IgD-negative memory B cell (primary cell): ENCODE measurements at regions not wholly inside any gene's neighbourhood (a gene's known extent, or its start where the extent isn't known, plus 50 kb on each side); places are given as distances from the start of the nearest gene placed in this dataset.
"Not testable (repeated sequence)": the region's sequence is repeated elsewhere in the genome, so short reads cannot be mapped to it uniquely, and the experiment has no call there.

ENCODE experiments used
- H3K27ac Mint-ChIP-seq, 3 donors: one replicate each; pipeline ENCODE4 v1.8.0; 2020 to 2022; ENCODE audit warnings: mild to moderate bottlenecking in 3 of 3, mixed read lengths in 3 of 3, moderate library complexity in 1 of 3
- H3K27me3 Mint-ChIP-seq: one replicate; pipeline ENCODE4 v1.8.0; 2021; ENCODE audit warnings: mixed read lengths
- H3K36me3 Mint-ChIP-seq: one replicate; pipeline ENCODE4 v1.8.0; 2020; ENCODE audit warnings: mild to moderate bottlenecking, mixed read lengths
- H3K4me1 Mint-ChIP-seq, 3 donors: one replicate each; pipeline ENCODE4 v1.8.0; 2020 to 2022; ENCODE audit warnings: mixed read lengths in 3 of 3, mild to moderate bottlenecking in 1 of 3
- H3K4me3 Mint-ChIP-seq, 4 donors: one replicate each; pipeline ENCODE4 v1.8.0; 2020 to 2022; ENCODE audit warnings: mild to moderate bottlenecking in 4 of 4, mixed read lengths in 4 of 4, moderate library complexity in 3 of 4
- H3K9me3 Mint-ChIP-seq, 3 donors: one replicate each; pipeline ENCODE4 v1.8.0; 2020 to 2021; ENCODE audit warnings: mixed read lengths in 3 of 3, mild to moderate bottlenecking in 1 of 3

DNA sequence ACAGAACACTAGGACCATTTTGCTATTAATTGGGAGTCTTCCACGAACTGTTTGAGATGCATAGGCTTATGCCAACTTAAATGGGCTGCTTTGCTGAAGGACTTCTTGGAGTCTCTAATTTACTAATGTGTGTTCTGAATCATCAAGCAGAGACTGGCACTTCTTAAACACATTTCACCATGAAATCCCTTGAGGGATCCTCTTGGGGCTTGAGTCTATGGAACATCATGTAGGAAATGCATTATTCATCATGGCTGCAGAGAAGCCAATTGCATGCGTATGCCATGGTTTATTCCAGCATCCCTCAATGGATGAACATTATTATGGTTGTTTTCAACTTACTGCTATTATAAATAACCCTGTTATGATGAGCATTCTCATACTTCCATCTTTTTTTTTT lies 73.4 kb downstream of the FGD2 start:
- H3K9me3 Mint-ChIP-seq = no peaks in the 10 kb centered on the region
- H3K4me1 Mint-ChIP-seq = no peaks in the 10 kb centered on the region
- no peaks in the 10 kb centered on the region for H3K27me3 Mint-ChIP-seq
- no peak overlapping the region for H3K27ac Mint-ChIP-seq
- H3K36me3 Mint-ChIP-seq = no peaks in the 10 kb centered on the region
- no peak overlapping the region for H3K4me3 Mint-ChIP-seq

GRCh38 chr6:37081042-37081607 lies 75.7 kb downstream of the FGD2 start:
- H3K9me3 Mint-ChIP-seq = no peaks in the 10 kb centered on the region
- no peaks in the 10 kb centered on the region for H3K4me1 Mint-ChIP-seq
- H3K36me3 Mint-ChIP-seq = no peaks in the 10 kb centered on the region
- H3K27ac Mint-ChIP-seq = no peak overlapping the region
- H3K27me3 Mint-ChIP-seq = no peaks in the 10 kb centered on the region
- no peak overlapping the region for H3K4me3 Mint-ChIP-seq

DNA sequence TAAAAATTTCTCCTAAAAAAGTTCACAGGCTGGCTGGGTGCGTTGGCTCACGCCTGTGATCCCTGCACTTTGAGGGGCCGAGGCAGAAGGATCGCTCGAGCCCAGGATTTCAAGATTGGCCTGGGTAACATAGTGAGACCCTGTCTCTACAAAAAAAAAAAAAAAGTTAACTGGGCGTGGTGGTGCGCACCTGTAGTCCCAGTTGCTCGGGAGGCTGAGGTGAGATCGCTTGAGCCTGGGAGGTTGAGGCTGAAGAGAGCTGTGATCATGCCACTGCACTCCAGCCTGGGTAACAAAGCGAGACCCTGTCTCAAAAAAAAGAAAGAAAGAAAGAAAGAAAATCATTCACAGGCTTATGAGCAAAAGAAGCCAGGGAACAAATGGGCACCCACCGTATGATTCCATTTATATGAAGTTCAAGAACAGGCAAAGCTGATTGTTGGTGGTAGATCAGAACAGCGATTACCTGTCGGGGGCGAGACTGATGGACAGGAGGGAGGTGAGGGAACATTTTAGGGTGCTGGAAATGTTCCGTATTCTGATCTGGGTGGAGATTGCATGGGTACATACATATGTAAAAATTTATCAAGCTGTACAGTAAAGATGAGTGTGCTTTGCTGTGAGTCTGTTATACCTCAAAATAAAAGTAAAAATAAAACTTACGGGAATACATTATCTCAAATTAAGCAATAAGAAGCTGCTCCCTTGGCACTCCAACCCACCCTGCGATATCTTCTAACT lies 77.1 kb downstream of the FGD2 start:
- Mint-ChIP-seq H3K36me3 (no peaks in the 10 kb centered on the region), H3K27ac (no peak overlapping the region), H3K4me1 (no peaks in the 10 kb centered on the region), H3K27me3 (no peaks in the 10 kb centered on the region), H3K4me3 (no peak overlapping the region), H3K9me3 (no peaks in the 10 kb centered on the region)

GRCh38 chr6:37083243-37084138 lies 78.0 kb downstream of the FGD2 start:
- H3K36me3 Mint-ChIP-seq = no peaks in the 10 kb centered on the region
- H3K27ac Mint-ChIP-seq = no peak overlapping the region
- no peaks in the 10 kb centered on the region for H3K27me3 Mint-ChIP-seq
- H3K4me1 Mint-ChIP-seq = no peaks in the 10 kb centered on the region
- no peak overlapping the region for H3K4me3 Mint-ChIP-seq
- no peaks in the 10 kb centered on the region for H3K9me3 Mint-ChIP-seq

DNA sequence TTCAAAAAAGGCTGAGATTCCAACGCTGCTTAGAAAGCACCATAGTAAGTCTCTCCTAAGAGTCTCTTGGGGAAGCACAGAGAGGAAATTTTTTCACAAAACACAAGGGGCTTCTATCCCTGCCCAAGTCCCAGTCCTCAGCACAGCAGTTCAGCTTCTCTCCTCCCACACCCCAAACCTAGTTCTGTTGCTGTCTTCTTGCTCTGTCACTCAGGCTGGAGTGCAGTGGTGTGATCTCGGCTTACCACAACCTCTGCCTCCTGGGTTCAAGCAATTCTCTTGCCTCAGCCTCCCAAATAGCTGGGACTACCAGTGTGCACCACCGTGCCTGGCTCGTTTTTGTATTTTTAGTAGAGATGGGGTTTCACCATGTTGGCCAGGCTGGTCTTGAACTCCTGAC lies 79.2 kb downstream of the FGD2 start:
- H3K9me3 Mint-ChIP-seq, H3K27ac Mint-ChIP-seq, H3K36me3 Mint-ChIP-seq, H3K4me3 Mint-ChIP-seq, H3K4me1 Mint-ChIP-seq, H3K27me3 Mint-ChIP-seq: not testable (repeated sequence)

- Mint-ChIP-seq H3K9me3 (no peaks in the 10 kb centered on the region), H3K36me3 (no peaks in the 10 kb centered on the region), H3K27me3 (no peaks in the 10 kb centered on the region), H3K27ac (peak overlapping the region in 1 of 3 donors; percentile 36), H3K4me3 (no peak overlapping the region), H3K4me1 (no peaks in the 10 kb centered on the region)
These were observed 79.7 kb downstream of the FGD2 start for GRCh38 chr6:37085198-37085597.

DNA sequence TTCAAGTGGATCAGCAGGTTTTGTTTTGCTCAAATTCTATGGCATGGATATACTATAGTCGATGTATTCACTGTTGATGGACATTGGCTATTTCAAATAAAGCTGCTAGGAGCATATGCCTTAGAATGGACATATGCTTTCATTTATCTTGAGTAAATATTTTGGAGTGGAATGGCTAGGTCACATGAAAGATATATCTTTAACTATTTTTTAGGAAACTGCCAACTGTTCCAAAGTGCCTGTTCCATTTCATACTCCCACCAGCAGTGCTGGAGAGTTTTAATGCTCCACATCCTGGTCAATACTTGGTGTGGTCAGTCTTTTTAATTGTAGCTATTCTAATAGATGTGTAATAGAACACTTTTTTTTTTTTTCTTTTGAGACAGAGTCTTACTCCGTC lies 81.1 kb upstream of the PIM1 start:
- no peak overlapping the region for H3K27ac Mint-ChIP-seq
- H3K4me1 Mint-ChIP-seq = no peaks in the 10 kb centered on the region
- no peaks in the 10 kb centered on the region for H3K9me3 Mint-ChIP-seq
- H3K4me3 Mint-ChIP-seq = no peak overlapping the region
- no peaks in the 10 kb centered on the region for H3K36me3 Mint-ChIP-seq
- H3K27me3 Mint-ChIP-seq = no peaks in the 10 kb centered on the region

DNA sequence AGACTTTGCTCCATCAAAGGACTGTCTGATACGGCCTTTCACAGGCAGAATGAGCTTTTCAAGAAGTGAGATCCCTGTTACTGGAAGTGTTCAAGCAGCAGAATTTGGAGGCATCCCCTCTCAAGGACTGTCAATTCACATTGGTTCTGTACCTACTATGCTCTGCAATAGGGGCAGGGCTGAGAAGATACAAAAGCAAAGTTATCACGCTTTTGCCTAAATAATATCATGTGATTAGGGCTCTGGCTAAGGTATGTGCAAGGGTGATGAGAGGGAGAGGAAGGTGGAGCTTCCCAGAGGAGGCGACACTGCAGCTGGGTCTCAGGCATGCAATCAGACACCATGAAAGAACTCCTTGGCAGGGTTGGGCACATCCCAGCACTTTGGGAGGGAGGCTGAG lies 80.2 kb upstream of the PIM1 start:
- Mint-ChIP-seq H3K27me3 (no peaks in the 10 kb centered on the region), H3K4me1 (no peaks in the 10 kb centered on the region), H3K36me3 (no peaks in the 10 kb centered on the region), H3K27ac (no peak overlapping the region), H3K4me3 (no peak overlapping the region), H3K9me3 (no peaks in the 10 kb centered on the region)

DNA sequence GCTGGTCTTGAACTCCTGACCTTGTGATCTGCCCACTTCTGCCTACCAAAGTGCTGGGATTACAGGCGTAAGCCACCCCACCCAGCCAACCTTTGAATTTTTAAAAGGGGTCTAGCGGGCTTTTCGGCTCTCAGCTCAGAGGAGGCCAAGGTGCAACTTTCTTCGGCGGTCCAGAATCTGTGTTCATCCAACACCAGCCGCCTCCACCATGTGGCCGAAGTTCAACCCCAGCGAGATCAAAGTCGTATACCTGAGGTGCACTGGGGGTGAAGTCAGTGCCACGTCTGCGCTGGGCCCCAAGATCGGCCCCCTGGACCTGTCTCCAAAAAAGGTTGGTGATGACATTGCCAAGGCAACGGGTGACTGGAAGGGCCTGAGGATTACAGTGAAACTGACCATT lies 78.8 kb upstream of the PIM1 start:
- not testable (repeated sequence) for H3K27ac Mint-ChIP-seq, H3K4me1 Mint-ChIP-seq, H3K9me3 Mint-ChIP-seq, H3K27me3 Mint-ChIP-seq, H3K4me3 Mint-ChIP-seq, H3K36me3 Mint-ChIP-seq

DNA sequence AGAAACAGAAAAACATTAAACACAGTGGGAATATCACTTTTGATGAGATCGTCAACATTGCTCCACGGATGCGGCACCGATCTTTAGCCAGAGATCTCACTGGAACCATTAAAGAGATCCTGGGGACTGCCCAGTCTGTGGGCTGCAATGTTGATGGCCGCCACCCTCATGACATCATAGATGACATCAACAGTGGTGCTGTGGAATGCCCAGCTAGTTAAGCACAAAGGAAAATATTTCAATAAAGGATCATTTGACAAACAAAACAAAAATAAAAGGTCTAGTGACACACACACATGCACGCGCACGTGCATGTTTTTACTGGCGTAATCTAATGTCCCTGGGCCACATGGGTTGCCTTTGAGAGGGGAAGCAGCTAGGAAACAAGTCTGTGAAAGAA lies 78.4 kb upstream of the PIM1 start:
- H3K27ac Mint-ChIP-seq, H3K27me3 Mint-ChIP-seq, H3K9me3 Mint-ChIP-seq, H3K4me1 Mint-ChIP-seq, H3K4me3 Mint-ChIP-seq, H3K36me3 Mint-ChIP-seq: not testable (repeated sequence)

DNA sequence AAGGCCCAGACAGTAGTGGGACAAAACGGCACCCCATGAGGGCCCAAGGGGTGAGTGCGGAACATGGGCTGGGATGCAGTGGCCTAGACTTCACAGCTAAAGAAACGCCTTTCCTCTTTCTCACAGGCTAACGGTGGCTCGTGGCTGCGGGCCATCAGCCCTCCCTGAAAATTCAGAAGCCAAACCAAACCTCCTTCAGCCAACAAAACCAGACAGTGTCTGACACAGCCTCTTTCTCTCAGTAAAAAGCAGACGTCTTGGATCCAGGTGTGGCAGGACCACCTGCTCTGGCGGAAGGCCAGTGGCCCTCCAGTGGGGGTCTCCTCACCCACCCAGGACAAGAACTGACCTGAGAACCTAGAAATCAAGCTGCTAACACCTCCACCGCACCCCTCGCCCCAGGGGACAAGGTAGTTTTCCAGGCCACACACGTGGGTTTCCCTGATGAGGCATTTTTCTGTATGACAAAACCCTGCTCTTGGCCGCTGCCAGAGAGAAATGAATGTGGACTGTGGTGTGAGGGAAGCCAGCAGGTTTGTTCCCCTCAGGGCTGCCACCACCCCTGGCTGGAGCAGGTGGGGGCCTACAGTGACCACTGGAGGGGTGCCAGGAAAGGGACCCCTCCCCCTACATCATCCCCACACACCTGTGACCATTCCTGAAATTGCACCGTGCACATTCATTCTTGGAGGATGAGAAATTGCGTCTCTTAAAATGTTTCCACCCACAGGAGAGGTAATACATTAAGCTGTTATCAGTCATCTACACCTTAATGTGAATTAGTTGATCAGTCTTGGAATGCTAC lies 76.8 kb upstream of the PIM1 start:
- no peaks in the 10 kb centered on the region for H3K4me1 Mint-ChIP-seq
- H3K27ac Mint-ChIP-seq = no peak overlapping the region
- H3K36me3 Mint-ChIP-seq = no peaks in the 10 kb centered on the region
- H3K4me3 Mint-ChIP-seq = no peak overlapping the region
- H3K9me3 Mint-ChIP-seq = no peaks in the 10 kb centered on the region
- no peaks in the 10 kb centered on the region for H3K27me3 Mint-ChIP-seq

- Mint-ChIP-seq H3K4me3 (no peak overlapping the region), H3K27ac (peak overlapping the region in 1 of 3 donors; percentile 23), H3K9me3 (no peaks in the 10 kb centered on the region), H3K36me3 (no peaks in the 10 kb centered on the region), H3K4me1 (peaks cover 0 to 3% (median 2%) of the 10 kb centered on the region in 3 donors), H3K27me3 (no peaks in the 10 kb centered on the region)
These were observed 76.3 kb upstream of the PIM1 start for GRCh38 chr6:37093728-37094069.

- Mint-ChIP-seq H3K4me1 (peaks cover 5 to 7% (median 6%) of the 10 kb centered on the region in 3 donors), H3K27ac (peak overlapping the region in 1 of 3 donors; percentile 18), H3K9me3 (no peaks in the 10 kb centered on the region), H3K36me3 (peaks cover 1% of the 10 kb centered on the region), H3K27me3 (no peaks in the 10 kb centered on the region), H3K4me3 (no peak overlapping the region)
These were observed 74.0 kb upstream of the PIM1 start for GRCh38 chr6:37095997-37096396.

DNA sequence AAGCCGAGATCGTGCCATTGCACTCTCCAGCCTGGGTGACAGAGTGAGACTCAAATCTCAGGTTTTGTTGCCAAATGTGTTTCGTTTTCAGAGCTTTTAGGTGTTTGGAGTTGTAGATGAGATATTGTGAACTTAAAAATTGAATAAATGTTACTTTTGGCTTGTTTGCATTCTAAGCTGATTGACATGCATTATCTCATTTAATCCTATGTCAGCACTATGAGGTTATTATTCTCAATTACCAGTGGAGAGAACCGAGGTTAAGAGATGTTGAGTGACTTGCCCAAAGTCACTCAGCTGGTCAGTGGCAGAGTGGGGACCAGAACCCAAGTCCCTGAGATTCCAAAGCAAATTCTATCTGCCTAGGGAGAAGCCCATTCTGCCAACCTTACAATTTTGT lies 72.6 kb upstream of the PIM1 start:
- Mint-ChIP-seq H3K4me3 (no peak overlapping the region), H3K36me3 (peaks cover 3% of the 10 kb centered on the region), H3K27me3 (no peaks in the 10 kb centered on the region), H3K4me1 (peaks cover 16 to 18% (median 18%) of the 10 kb centered on the region in 3 donors), H3K27ac (peak overlapping the region in 1 of 3 donors; percentile 45), H3K9me3 (no peaks in the 10 kb centered on the region)

DNA sequence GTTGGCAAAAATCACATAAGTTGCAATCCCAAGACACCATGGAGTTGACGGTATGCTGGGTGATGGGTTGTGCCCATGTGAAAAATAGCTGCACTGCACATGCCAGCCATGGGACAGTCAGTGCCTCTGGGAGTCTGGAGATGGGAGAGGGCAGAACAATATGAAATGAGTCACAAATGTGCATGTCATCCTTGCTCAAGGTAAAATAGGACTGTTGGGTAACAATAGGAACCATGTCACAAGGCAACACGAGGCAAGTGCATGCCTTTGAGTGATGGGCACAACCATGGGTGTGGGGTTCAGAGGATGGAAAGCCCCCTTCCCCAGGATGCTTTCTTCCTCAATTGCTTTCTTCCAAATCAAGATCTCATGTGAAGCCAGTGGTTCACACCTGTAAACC lies 70.5 kb upstream of the PIM1 start:
- Mint-ChIP-seq H3K4me1 (peaks cover 29 to 33% (median 29%) of the 10 kb centered on the region in 3 donors), H3K36me3 (peaks cover 3% of the 10 kb centered on the region), H3K9me3 (no peaks in the 10 kb centered on the region), H3K27me3 (no peaks in the 10 kb centered on the region), H3K27ac (peak overlapping the region in 1 of 3 donors; percentile 25), H3K4me3 (peak overlapping the region in 1 of 4 donors; percentile 39)
